NOMO-1 treated with dmso at 0.1 percent for 144 hours (cell line): ENCODE measurements at regions not wholly inside any gene's neighbourhood (a gene's known extent, or its start where the extent isn't known, plus 50 kb on each side); places are given as distances from the start of the nearest gene placed in this dataset.
A peak's percentile ranks its signal among the peaks of the same experiment; 100 is the strongest.
"Not testable (repeated sequence)": the region's sequence is repeated elsewhere in the genome, so short reads cannot be mapped to it uniquely, and the experiment has no call there.

Source experiments
- DNase-seq: peaks from one replicate; lab custom pipeline; 2025; ENCODE audit not compliant: unreplicated experiment; lab: John Stamatoyannopoulos, UW

DNA sequence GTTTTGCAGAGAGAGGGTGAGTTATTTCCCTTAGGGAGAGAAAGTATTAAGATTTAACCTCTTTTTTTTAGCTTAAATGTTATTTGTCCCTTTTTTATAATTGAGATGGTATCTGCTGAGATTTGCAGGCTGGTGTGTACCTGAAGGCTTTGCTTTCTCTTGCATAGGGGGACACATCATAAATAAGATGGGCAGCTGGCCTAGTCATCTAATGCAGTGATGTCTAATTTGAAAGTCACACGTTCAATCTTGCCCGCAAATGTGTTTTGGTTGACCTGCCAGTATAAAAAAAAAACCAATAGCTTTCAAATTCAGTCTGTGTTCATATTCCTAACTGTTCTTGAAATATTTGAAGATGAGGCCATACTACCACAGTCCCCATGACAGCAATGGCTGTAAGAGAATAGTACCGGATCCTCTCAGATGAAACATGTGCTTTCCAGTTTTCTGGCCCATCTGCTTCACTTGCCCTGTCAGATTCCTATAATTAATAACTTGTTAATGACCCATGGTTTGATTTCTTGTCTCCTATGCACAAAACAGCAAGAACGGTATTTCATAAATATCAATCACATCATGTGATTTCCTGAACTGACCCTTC, 914.2 kb downstream of the IPMK start:
- no peak for DNase-seq

DNA sequence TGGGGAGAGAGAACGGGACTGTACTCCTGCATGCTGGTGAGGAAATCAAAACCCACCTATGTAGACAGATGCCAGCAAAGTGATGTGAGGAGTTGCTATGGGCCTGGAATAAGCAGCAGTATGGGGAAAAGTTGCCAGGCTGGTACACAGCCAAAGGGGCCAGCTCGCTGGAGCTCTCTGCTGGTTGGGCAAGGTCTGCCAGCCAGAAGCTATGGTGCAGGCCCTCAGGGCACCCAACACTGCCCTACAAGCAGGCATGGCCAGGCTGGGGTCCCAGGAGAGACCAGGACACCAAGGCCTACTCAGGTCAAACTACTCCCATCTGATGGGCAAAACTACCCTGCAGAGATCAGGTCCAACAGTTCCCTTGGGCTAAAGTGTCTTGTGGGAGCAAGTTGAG, 916.6 kb downstream of the IPMK start:
- DNase-seq = no peak

DNA sequence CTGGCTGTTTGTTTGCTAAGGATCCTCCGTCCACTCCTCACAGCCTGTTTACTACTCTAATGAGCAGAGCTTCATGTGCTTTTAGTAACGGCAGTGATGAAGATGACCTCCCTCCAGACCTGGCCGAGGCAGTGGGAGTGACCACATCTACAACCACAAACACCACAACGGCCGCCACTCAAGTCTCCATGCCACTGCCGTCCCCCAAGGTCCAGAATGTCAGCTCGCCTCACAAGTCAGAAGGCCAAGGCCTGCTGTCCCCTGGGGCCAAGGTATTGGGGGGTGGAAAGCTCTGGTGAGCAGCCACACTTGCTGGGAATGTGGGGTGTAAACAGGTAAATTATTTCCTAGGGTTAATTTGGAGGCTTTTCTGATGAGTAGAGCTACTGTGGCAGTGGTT, 926.4 kb downstream of the IPMK start:
- no peak for DNase-seq

DNA sequence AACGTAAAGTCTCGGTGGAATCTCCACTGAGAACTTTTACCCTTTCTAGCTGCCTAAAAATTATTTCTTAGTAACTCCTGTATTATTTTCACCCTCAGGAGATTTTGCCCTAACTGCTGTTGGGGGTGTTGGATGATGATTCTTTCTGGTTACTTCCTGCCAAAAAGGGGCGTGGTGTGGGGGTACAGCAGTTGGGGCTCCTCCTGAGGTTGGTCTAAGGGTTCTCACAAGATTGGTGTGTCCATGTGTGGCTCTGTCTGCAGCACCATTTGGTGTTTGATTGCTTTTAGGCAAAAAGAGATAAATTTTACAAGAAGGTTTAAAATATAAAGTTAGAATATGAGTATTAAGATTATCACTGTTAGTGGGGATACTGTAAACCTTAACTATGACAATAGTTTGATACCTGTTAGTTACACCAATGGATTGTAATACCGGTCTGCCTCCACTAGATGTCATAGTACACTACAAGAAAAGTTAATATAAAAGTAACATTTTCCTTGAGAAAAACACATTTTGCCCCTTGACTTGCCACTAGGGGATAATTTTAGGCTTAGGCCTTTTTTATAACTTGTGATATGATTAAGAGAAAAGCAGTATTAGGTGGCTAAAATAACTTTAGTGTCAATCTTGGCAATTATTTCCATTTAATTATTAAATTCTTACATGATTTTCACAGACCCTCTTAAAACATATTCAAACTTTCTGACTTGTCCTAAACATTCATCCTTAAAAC, 928.7 kb downstream of the IPMK start:
- peak; percentile 8 for DNase-seq

DNA sequence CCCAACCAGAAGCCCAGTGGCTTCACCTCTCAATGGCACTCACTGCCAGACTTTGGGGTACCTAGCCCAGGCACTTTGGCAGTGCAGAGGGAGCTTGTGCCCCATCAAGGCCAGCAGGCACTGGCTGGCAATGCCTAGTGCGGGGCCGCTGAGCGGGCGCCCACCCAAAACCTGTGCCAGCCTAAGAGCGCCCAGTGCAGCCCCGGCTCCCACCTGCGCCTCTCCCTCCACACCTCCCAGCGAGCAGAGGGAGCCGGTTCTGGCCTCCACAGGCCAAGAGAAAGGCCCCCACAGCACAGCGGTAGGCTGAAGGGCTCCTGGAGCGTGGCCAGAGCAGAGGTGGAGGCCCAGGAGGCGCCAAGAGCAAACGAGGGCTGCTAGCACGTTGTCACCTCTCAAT, 930.8 kb downstream of the IPMK start:
- DNase-seq = no peak

DNA sequence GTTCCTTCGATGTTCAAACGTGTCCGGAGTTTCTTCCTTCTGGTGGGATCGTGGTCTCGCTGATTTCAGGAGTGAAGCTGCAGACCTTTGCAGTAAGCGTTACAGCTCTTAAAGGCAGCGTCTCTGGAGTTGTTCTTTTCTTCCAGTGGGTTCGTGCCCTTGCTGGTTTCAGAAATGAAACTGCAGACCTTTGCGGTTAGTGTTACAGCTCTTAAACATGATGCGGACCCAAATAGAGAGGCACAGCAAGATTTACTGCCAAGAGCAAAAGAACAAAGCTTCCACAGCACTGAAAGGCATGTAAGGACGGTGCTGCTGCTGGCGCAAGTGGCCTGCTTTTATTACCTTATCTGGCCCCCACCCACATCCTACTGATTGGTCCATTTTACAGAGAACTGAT, 931.4 kb downstream of the IPMK start:
- DNase-seq = no peak

DNA sequence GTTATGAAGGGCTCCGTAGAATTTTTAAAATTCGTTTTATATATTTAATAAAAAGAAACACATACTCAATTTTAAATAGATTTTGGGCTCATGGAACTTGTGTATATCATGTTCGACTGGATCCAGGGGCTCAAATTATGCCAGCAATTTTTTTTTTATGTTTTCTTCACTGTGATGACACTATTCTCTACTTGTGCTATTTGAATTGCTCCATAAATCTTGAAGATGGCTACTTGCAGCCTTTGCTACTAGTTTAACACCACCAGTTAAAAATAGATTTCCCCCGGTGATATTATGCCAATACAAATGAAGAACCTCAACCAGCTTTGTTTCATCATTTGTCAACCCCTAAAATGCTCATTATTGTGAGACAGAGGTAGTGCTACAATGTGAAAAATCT, 933.2 kb downstream of the IPMK start:
- no peak for DNase-seq

DNA sequence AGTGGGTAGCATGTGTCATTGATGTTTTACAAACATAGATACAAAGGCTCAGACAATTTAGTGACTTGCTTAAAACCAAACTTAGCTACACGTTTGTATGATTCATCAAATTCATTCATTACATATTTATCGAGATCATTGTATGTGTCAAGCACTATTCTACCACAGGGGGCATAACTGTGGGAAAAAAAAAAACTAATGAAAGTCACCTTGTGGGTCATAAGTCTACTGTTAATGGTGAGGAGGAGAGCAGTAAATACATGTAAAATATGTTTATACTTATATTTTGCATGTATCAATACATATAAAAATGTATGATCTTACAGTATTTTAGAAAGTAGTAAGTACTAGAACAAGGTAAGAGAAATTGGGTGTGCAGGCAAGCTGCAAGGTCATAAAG, 933.8 kb downstream of the IPMK start:
- no peak for DNase-seq

DNA sequence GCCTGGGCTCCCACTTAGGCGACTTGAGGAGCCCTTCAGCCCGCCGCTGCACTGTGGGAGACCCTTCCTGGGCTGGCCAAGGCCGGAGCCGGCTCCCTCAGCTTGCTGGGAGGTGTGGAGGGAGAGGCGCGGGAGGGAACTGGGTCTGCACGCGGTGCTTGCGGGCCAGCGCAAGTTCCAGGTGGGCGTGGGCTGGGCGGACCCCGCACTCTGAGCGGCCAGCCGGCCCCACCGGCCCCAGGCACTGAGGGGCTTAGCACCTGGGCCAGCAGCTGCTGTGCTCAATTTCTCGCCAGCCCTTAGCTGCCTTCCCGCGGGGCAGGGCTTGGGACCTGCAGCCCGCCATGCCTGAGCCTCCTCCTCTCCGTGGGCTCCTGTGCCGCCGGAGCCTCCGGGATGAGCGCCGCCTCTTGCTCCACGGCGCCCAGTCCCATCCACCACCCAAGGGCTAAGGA, 946.3 kb downstream of the IPMK start:
- not testable (repeated sequence) for DNase-seq

DNA sequence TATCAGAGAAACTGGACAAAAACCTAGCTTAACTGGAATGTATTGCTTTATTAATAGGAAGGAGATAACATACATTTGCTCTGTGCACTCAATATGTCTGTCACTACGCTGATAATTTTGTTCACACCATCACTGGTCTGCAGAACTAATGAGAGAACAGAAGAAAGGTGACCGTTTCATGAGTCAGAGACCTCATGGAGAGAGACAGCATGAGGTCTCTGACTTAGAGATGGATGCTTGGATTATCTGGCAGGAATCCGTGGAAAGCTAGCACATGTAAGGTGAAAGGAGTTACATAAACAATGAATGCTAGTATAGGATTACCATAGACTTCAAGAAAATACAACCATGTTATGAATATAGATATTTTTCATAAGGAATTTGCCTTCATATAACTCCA, 947.3 kb downstream of the IPMK start:
- no peak for DNase-seq

DNA sequence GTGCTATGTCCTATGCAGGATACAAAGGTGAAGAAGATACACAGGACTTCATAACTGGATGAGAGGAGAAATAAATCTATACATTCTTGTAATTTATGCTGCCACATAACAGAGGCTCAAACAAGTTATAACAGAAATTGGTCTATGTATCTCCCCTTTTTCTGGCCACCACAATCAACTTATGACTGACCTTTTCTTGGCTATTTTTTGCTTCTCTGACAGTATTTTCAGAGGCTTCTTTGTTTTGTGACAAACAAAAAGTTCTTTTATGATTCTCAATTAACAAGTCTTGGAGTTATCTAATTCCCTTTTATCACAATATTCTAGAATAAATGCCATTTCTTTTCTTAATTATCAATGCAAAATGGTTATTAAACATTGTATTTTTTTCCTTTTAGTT, 953.0 kb upstream of the ZWINT start:
- DNase-seq = no peak

DNA sequence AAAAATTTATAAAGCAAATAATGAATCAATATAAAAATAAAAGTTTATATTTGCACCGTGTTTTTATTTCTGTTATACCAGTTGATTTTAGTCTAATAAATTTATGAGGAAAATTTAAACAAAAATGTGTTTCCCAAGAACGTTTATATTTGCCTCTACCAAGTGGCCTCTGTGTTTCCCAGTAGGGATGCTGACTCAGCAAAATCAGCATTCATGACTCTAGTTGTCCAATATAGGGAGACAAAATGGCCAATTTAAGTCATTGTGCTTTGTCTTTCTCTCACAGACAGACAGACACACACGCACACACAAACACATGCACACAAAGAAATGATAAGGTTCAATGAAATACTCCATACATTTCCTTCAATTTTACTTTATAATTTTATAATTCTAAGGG, 942.5 kb upstream of the ZWINT start:
- no peak for DNase-seq

DNA sequence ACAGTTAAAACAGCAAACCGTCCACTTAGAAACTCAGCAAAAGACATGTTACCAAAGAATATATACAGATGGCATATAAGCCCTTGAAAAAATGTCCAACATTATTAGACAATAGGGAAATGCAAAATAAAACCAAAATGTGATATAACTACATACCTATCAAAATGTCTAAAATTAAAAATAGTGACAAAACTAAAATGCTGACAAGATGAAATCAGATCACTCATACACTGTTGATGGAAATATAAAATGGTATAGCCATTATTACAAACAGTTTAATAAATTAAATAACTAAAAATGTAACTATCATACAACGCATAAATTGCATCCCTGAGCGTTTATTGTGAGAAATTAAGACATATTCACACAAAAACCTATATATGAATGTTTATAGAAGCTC, 939.7 kb upstream of the ZWINT start:
- no peak for DNase-seq

DNA sequence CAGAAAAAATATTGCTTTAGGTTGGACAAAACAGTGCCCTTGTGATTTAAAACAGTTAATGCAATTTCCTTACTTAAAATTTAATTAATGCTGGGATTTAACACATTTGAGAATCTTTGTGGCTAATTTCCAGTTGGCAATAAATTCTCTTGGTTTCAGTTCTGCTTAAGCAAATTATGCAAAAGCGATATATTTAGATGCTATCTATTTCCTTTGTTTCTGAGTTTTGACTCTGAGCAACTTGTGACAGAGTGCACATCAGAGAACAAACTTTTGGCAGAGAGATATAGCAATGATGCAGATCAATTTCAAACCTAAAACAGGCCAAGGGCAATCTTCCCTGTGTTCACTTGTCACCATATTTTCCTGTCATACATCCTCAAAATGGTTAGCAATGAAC, 933.6 kb upstream of the ZWINT start:
- DNase-seq = peak; percentile 43

DNA sequence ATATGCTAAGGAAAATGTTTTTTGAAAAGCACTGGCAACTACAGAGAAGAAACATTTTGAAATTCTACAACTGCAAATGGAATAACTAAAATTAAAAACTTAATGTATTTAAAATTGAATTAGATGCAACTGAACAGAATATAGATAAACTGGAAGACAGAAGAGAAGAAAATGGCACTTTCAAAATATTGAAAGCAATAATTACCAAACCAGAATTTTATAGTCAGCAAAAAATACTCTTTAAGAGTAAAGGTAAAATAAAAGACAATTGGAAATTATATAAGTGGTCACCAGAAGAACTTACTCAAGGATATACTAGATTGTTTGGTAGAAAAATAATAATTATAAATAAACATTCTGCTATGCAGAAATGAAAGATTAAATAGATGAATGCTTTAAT, 927.7 kb upstream of the ZWINT start:
- DNase-seq = no peak

DNA sequence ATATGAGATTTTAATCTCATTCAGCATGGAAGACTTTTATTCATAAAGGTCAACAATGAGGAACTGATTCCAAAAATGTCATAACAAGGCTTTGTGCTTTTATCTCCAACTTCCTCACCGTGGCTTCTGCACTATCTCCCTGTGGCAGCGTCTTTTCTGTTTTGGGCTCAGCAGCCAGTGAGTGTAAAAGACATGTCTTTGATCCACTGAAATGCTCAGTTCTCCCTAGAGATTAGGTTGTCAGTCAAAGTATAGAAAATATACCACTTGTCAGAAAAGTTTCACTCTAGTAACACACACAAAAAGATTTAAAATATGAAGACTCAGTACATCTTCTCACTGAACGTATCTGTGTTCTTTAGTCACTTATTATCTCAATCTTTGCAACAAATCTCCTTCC, 901.8 kb upstream of the ZWINT start:
- peak; percentile 36 for DNase-seq

DNA sequence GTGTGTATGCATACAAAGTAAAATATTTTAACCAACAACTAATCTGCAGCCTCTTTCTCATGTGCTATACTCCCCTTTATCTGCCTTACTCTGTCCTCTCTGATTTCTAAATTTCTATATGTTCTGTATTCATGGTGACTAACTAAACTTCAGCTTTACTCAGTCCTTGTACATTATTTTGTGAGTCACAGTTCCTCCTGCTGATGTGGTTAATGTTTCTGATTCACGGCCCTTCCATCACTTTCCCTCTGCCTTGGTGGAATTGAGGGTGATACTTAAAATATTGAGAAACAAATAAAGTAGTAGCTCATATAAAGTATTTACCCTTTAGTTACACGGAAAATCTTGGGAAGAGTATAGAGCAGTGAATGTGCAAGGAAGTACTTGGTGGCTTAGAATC, 899.1 kb upstream of the ZWINT start:
- DNase-seq = no peak

DNA sequence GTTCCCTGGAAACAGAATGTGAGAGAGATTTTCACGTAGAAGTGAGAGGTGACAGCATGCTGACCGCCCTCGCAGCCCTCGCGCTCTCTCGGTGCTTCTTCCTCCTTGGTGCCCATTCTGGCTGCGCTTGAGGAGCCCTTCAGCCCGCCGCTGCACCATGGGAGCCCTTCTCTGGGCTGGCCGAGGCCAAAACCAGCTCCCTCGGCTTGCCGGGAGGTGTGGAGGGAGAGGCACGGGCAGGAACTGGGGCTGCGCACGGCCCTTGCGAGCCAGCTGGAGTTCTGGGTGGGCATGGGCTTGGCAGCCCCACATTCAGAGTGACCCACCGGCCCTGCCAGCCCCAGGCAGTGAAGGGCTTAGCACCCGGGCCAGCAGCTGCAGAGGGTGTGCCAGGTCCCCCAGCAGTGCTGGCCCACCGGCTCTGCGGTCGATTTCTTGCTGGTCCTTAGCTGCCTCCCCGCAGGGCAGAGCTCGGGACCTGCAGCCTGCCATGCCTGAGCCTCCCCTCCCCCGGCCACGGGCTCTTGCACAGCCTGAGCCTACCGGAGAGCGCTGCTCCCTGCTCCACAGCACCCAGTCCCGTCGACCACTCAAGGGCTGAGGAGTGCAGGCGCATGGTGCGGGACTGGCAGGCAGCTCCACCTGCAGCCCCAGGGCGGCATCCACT, 888.7 kb upstream of the ZWINT start:
- no peak for DNase-seq

DNA sequence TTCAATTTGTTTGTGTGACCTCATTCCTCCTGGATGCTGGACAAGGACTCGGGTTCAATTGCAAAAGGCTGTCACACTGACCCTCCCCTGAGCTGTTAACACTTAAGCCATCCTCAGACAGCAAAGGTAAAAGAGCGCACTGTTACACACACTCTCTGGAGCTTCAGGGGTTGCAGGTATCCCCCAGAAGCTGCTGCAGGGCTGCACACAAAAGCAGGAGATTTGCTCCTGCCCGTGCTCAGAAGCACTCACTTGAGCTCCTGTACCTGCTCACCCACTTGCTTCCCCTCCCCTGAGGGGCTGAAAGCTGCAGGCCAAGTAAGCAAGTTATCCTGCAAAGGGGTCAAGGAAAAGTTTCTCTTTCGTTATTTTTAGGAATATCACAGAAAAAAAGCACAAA, 886.2 kb upstream of the ZWINT start:
- DNase-seq = no peak

DNA sequence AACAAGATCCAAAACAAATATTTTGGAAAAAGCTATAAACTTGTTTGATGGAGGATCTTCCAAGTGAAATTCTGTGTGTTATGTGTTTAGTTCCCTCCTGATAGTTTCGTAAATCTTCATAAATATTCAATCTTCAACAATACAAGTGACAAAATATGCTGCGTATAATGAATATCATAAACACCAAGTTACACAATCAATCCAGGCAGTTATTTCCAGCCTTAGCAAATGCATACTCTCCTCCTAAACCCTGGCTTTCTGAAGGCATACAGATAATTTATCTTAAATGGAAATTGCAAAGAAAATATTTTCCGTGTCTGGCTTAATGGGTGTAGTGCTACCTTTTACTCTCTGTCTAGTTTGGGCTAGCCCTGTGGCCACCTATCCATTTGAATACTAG, 864.9 kb upstream of the ZWINT start:
- DNase-seq = no peak

DNA sequence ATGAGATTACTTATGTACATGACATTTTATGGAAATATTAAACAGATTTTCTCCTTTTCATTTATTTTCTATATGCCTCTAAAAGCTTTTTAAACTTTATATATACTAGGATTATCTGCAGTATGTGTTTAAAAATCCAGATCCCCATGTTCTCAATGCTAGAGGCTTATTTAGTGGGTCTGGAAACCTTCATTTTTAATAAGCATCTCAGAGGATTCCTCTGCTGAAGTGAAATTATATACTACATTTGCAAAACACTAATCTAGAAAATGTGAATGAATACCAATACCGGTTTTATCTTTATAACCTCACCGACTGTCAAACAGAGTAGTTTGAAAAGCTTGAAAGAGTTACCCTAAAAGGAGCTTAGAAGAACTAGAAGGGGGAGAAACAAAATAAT, 863.8 kb upstream of the ZWINT start:
- DNase-seq = no peak

DNA sequence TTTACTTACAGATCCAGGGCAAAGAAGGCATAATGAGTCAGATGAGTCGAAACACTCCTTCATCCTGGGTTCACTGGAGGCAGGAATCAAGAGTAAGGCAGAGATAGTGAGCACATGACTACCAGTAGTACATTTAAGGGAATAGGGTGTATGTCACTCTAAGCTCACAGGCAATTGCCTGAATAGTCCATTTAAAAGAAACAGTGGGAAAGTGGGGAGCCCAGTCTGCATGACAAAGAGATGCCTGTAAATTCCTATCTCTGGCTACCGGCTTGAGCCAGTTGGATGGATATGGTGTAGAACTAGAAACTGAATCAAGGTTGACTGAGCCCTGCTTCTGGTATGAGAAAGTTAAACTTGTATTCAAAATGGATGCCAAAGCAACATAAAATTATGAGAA, 861.5 kb upstream of the ZWINT start:
- DNase-seq = no peak

DNA sequence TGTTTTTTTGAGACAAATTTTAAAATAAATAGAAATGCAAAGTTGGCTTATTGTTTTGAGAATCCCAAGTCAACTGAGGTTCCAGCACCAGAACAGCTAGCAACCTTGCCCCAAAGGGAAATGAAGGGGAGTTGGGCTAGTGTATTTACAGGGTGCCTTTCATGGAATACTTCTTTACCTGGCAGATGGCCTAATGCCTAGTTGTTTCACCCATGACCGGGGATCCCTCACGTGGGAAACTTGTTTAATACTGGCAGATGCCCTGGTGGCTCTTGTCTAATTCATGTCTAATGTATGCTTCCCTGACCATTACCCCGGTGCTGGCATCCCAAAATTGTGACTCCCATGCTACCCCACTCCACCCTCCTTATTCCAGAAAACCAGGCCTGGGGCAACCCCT, 861.1 kb upstream of the ZWINT start:
- no peak for DNase-seq
